AG20443 (cell line): ENCODE measurements at regions not wholly inside any gene's neighbourhood (a gene's known extent, or its start where the extent isn't known, plus 50 kb on each side); places are given as distances from the start of the nearest gene placed in this dataset.
"Not testable (repeated sequence)": the region's sequence is repeated elsewhere in the genome, so short reads cannot be mapped to it uniquely, and the experiment has no call there.

ENCODE experiments used
- DNase-seq: peaks from one replicate; pipeline ENCODE4 v3.0.0; 2012; ENCODE audit warnings: low spot score, mixed read lengths

- DNase-seq: no peak
Observed at GRCh38 chr5:101364469-101364868, 461.4 kb upstream of the ST8SIA4 start.

GRCh38 chr5:101362067-101362466, 459.0 kb upstream of the ST8SIA4 start:
- DNase-seq: no peak

DNA sequence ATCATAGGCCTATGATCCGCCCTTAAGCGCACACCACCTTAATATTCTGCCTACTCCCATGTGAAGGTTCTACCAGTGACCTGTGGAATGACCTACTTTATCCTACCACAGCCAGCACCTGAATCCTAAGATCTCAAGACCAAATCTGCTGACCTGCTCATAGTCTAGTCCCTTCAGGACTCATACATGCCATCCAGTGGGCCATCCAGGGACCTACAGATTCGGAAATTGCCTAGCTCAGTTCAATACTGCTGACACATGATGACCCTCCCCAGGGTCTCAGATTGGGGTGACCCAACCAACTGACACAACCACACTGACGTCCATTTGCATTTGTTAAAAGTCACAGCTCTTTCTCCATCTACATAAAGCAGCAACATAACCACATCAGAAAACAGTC, 443.8 kb upstream of the ST8SIA4 start:
- DNase-seq: no peak

DNA sequence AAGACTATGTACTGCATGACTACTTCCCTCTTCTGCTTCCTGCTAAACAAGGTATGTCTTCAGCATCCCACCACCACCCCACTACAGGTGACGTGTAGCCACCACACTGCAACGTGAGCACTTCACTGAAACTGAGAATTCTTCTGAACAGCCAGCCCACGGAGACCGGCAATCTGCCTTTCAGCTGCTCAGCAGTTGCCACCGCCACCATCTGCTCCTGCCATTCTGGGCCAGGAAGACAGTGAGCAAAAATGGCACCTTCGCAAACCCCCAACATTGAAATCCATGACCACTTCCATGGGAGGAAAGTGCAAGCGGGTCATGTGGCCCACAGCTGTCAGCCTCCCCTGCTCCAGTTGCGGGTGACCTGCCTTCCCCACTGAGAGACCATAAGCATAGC, 443.4 kb upstream of the ST8SIA4 start:
- no peak for DNase-seq

GRCh38 chr5:101338226-101338625, 435.1 kb upstream of the ST8SIA4 start:
- no peak for DNase-seq

DNA sequence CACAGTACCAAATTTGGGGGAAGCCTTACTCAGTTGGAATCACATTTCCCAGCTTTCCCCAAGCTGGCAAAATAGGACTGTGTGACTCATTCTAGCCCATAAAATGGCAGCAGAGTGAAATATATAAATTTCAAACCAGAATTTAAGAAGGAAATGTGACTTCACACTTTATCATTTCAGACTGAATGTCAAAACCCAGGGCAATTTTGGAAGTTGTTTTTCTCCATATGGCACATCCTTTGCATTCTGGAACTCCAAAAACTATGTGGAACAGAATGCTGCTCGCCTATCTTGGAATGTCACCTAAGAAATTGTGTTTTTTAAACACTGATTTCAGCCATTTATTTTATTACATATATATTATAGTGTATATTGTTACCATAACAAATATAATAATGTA, 424.7 kb upstream of the ST8SIA4 start:
- DNase-seq: no peak

- DNase-seq: no peak
Observed at GRCh38 chr5:101326766-101327165, 423.7 kb upstream of the ST8SIA4 start.

DNA sequence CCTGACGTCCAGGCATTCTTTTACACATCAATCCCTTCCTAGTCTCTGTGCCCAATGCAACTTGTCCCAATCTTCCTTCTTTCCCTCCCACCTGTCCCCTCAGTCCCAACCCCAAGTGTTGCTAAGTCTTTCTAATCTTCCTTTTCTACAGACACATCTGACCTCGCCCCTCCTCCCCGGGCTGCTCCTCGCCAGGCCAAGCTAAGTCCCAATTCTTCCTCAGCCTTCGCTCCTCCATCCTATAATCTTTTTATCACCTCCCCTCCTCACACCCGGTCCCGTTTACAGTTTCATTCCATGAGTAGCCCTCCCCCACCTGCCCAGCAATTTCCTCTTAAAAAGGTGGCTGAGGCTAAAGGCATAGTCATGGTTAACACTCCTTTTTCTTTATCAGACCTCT, 413.3 kb upstream of the ST8SIA4 start:
- not testable (repeated sequence) for DNase-seq

GRCh38 chr5:101306391-101307137, 403.5 kb upstream of the ST8SIA4 start:
- DNase-seq: no peak

GRCh38 chr5:101296477-101296876, 393.4 kb upstream of the ST8SIA4 start:
- DNase-seq: no peak

GRCh38 chr5:101292199-101292598, 389.1 kb upstream of the ST8SIA4 start:
- no peak for DNase-seq

DNA sequence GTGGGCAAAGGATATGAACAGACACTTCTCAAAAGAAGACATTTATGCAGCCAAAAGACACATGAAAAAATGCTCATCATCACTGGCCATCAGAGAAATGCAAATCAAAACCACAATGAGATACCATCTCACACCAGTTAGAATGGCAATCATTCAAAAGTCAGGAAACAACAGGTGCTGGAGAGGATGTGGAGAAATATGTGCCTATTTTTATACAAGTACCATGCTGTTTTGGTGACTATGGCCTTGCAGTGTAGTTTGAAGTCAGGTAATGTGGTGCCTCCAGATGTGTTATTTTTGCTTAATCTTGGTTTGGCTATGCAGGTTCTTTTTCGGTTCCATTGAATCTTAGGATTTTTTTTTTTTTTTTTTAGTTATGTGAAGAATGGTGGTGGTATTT, 387.7 kb upstream of the ST8SIA4 start:
- DNase-seq: not testable (repeated sequence)

DNA sequence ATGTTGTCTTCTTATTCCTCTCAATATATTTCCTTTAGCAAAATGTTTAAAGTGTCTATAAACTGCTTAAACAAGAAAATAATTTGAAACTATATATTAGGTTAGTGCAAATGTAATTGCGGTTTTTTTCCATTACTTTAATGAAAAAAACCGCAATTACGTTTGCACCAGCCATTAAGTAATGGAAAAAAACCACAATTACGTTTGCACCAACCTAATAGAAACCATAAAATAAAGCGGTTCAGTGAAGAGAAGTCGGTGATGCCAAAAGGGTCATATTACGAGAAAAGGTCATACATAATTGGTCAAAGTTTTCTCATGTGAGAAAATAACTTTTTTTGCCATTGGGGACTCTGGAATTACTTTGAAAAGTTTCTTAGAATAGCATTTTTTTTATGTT, 385.6 kb upstream of the ST8SIA4 start:
- DNase-seq: no peak

DNA sequence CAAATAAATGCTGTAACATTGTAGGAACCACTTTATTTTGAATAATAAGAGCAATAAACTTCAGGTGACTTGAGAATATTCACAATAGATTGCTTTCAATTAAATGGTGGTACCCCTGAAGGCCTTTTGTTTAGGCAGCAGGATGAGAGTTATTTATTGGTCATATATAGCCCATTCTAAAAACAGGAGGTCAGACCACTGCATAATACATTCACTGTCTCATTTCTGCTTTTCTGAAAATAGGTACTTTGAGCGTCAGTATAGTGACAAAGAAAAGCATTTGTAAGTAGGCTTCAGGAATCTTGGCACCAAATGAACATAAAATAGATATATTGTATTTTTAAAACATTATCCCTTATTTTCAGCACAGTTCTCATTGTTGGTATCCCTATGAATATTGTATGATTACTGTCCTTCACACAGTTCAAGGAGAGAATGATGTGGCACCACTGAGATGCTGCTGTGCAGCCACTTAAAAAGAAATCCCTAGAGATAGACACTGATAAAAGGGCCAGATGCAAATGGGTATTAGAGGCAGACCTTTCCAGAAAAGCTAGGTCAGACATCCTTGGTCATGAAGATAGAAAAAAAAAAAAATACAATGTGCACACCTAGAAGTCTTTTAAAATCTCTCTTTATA, 381.8 kb upstream of the ST8SIA4 start:
- no peak for DNase-seq

GRCh38 chr5:101283938-101284337, 380.9 kb upstream of the ST8SIA4 start:
- DNase-seq: not testable (repeated sequence)

- DNase-seq: no peak
Observed at GRCh38 chr5:101278917-101279316, 375.8 kb upstream of the ST8SIA4 start.

GRCh38 chr5:101278011-101278687, 375.1 kb upstream of the ST8SIA4 start:
- DNase-seq: no peak

- no peak for DNase-seq
Observed at GRCh38 chr5:101271945-101272344, 368.9 kb upstream of the ST8SIA4 start.

DNA sequence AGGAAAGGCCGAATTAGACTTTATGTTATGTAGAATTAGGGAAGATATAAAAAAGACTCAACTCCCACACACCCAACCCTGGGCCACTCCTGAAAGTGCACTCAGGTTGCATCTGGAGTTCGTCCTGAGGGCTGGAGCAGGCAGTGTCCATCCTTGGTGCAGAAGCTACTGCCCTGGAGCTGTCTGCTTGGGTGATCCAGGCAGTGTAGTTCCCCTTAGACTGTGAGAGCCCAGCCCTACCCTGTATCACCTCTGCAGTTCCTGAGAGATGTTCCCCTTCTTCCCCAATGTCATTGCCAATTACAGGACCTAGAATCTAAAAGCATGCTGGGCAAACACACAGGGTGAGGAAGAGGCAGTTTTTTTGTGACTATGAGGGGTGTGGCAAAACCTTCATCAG, 368.3 kb upstream of the ST8SIA4 start:
- DNase-seq: no peak

GRCh38 chr5:101260857-101261256, 357.8 kb upstream of the ST8SIA4 start:
- DNase-seq: no peak

GRCh38 chr5:101253096-101253495, 350.0 kb upstream of the ST8SIA4 start:
- no peak for DNase-seq

GRCh38 chr5:101244621-101245020, 341.5 kb upstream of the ST8SIA4 start:
- no peak for DNase-seq

DNA sequence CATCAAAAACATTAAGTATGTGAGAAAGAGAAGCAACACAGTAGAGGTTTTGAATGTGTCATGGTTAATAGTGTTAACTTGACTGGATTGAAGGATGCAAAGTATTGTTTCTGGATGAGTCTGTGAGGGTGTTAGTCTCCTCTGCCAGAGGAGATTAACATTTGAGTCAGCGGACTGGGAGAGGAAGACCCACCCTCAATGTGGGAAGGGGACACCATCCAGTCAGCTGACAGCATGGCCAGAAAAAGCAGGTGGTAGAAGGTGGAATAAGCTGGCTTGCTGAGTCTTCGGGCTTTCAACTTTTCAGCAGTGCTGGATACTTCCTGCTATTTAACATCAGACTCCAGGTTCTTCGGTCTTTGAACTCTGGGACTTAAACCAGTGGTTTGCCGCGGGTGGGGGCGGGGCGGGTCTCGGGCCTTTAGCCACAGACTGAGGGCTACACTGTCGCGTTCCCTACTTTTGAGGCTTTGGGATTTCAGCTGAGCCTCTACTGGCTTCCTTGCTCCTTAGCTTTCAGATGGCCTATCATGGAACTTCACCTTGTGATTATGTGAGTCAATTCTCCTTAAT, 309.9 kb upstream of the ST8SIA4 start:
- no peak for DNase-seq
